GM13976 (cell line): ENCODE measurements at regions not wholly inside any gene's neighbourhood (a gene's known extent, or its start where the extent isn't known, plus 50 kb on each side); places are given as distances from the start of the nearest gene placed in this dataset.

Source experiments
- DNase-seq: peaks from one replicate; pipeline ENCODE4 v3.0.0; 2012; ENCODE audit warnings: low spot score
- CTCF ChIP-seq: IDR thresholded peaks from 2 replicates; pipeline ENCODE4 v1.5.1; 2012; ENCODE audit warnings: borderline replicate concordance, mild to moderate bottlenecking; ENCODE audit not compliant: insufficient read depth; ENCODE audit errors: extremely low read depth, missing control alignments, control extremely low read depth
- in situ Hi-C: fragments of 300-500 bp; cut with MboI; formaldehyde crosslinking; loops from one replicate; pipeline ENCODE4 v1.12.0; 2022; ENCODE audit warnings: low sequenced_read_pairs, mixed read lengths, inconsistent platforms; ENCODE audit not compliant: unreplicated experiment

- DNase-seq: no peak
- no peak for TF ChIP-seq CTCF
- in situ Hi-C loops: no loop called here
These were observed 158.2 kb upstream of the ZBED5 start for GRCh38 chr11:11016068-11016467.

GRCh38 chr11:11011617-11012016 lies 153.8 kb upstream of the ZBED5 start:
- DNase-seq: no peak
- no peak for TF ChIP-seq CTCF
- in situ Hi-C loops: no loop called here

- in situ Hi-C loops: no loop called here
- TF ChIP-seq CTCF: no peak
- DNase-seq: no peak
These were observed 152.8 kb upstream of the ZBED5 start for GRCh38 chr11:11010624-11011127.

- DNase-seq: no peak
- in situ Hi-C loops: no loop called here
- TF ChIP-seq CTCF: no peak
These were observed 151.3 kb upstream of the ZBED5 start for GRCh38 chr11:11009179-11009578.

- TF ChIP-seq CTCF: no peak
- no peak for DNase-seq
- in situ Hi-C loops: no loop called here
These were observed 146.2 kb upstream of the ZBED5 start for GRCh38 chr11:11004069-11004468.

GRCh38 chr11:11003226-11003625 lies 145.4 kb upstream of the ZBED5 start:
- TF ChIP-seq CTCF: no peak
- in situ Hi-C loops: no loop called here
- DNase-seq: no peak
